Glutamatergic neuron (in vitro differentiated cells): ENCODE measurements at regions not wholly inside any gene's neighbourhood (a gene's known extent, or its start where the extent isn't known, plus 50 kb on each side); places are given as distances from the start of the nearest gene placed in this dataset.

ENCODE experiments used
- DNase-seq: peaks from one replicate; pipeline ENCODE4 v3.0.0; 2022
- H3K27ac Mint-ChIP-seq: one replicate; pipeline ENCODE4 v1.8.0; 2020; ENCODE audit warnings: mild to moderate bottlenecking, mixed read lengths, inconsistent platforms; ENCODE audit not compliant: unreplicated experiment
- H3K27me3 Mint-ChIP-seq: one replicate; pipeline ENCODE4 v1.8.0; 2020; ENCODE audit warnings: mild to moderate bottlenecking, moderate library complexity, mixed read lengths, inconsistent platforms; ENCODE audit not compliant: unreplicated experiment
- H3K36me3 Mint-ChIP-seq: one replicate; pipeline ENCODE4 v1.8.0; 2020; ENCODE audit warnings: mild to moderate bottlenecking, mixed read lengths, inconsistent platforms; ENCODE audit not compliant: unreplicated experiment
- H3K4me1 Mint-ChIP-seq: one replicate; pipeline ENCODE4 v1.8.0; 2020; ENCODE audit warnings: mild to moderate bottlenecking, low read depth, mixed read lengths, inconsistent platforms; ENCODE audit not compliant: unreplicated experiment
- H3K4me3 Mint-ChIP-seq: one replicate; pipeline ENCODE4 v1.8.0; 2020; ENCODE audit warnings: mild to moderate bottlenecking, mixed read lengths, inconsistent platforms; ENCODE audit not compliant: unreplicated experiment
- H3K9me3 Mint-ChIP-seq: one replicate; pipeline ENCODE4 v1.8.0; 2020; ENCODE audit warnings: mild to moderate bottlenecking, moderate library complexity, mixed read lengths, inconsistent platforms; ENCODE audit not compliant: unreplicated experiment
- CTCF ChIP-seq: fragments of 200-600 bp; sonication (generic); IDR thresholded peaks from one replicate; pipeline ENCODE4 v1.5.0; 2021; ENCODE audit not compliant: partially characterized antibody, unreplicated experiment

GRCh38 chr1:244335456-244335855 lies 116.3 kb downstream of the ADSS2 start:
- H3K27ac Mint-ChIP-seq, result no peak overlapping the region
- H3K9me3 Mint-ChIP-seq, result no peaks in the 10 kb centered on the region
- DNase-seq, result no peak
- TF ChIP-seq CTCF, result no peak
- H3K36me3 Mint-ChIP-seq, result no peaks in the 10 kb centered on the region
- H3K27me3 Mint-ChIP-seq, result no peaks in the 10 kb centered on the region
- no peak overlapping the region for H3K4me3 Mint-ChIP-seq
- no peaks in the 10 kb centered on the region for H3K4me1 Mint-ChIP-seq

GRCh38 chr1:244336232-244336899 lies 115.3 kb downstream of the ADSS2 start:
- no peaks in the 10 kb centered on the region for H3K36me3 Mint-ChIP-seq
- H3K4me1 Mint-ChIP-seq, result no peaks in the 10 kb centered on the region
- no peaks in the 10 kb centered on the region for H3K9me3 Mint-ChIP-seq
- no peak overlapping the region for H3K27ac Mint-ChIP-seq
- DNase-seq, result no peak
- no peak for TF ChIP-seq CTCF
- H3K4me3 Mint-ChIP-seq, result no peak overlapping the region
- no peaks in the 10 kb centered on the region for H3K27me3 Mint-ChIP-seq

GRCh38 chr1:244337839-244338238 lies 113.9 kb downstream of the ADSS2 start:
- Mint-ChIP-seq H3K4me3 (no peak overlapping the region), H3K36me3 (no peaks in the 10 kb centered on the region), H3K9me3 (no peaks in the 10 kb centered on the region), H3K27ac (no peak overlapping the region), H3K4me1 (no peaks in the 10 kb centered on the region), H3K27me3 (no peaks in the 10 kb centered on the region)
- no peak for DNase-seq
- no peak for TF ChIP-seq CTCF

GRCh38 chr1:244339073-244339692 lies 112.5 kb downstream of the ADSS2 start:
- Mint-ChIP-seq H3K4me3 (no peak overlapping the region), H3K27me3 (no peaks in the 10 kb centered on the region), H3K27ac (no peak overlapping the region), H3K36me3 (no peaks in the 10 kb centered on the region), H3K4me1 (no peaks in the 10 kb centered on the region), H3K9me3 (no peaks in the 10 kb centered on the region)
- no peak for TF ChIP-seq CTCF
- no peak for DNase-seq

- no peaks in the 10 kb centered on the region for H3K9me3 Mint-ChIP-seq
- no peak for TF ChIP-seq CTCF
- no peaks in the 10 kb centered on the region for H3K4me1 Mint-ChIP-seq
- H3K27me3 Mint-ChIP-seq, result no peaks in the 10 kb centered on the region
- no peaks in the 10 kb centered on the region for H3K36me3 Mint-ChIP-seq
- DNase-seq, result no peak
- no peak overlapping the region for H3K27ac Mint-ChIP-seq
- H3K4me3 Mint-ChIP-seq, result no peak overlapping the region
Observed at GRCh38 chr1:244339776-244340175, 111.9 kb downstream of the ADSS2 start.
